CD4-positive, alpha-beta T cell treated with Interleukin-15 for 1 hour (primary cell): ENCODE measurements at regions not wholly inside any gene's neighbourhood (a gene's known extent, or its start where the extent isn't known, plus 50 kb on each side); places are given as distances from the start of the nearest gene placed in this dataset.
A peak's percentile ranks its signal among the peaks of the same experiment; 100 is the strongest.

Source experiments
- DNase-seq: peaks from one replicate; pipeline ENCODE4 v3.0.0-alpha.2; 2020

- DNase-seq, result no peak
Measured at GRCh38 chr20:50315586-50316551, 125.2 kb downstream of the CEBPB start.

DNA sequence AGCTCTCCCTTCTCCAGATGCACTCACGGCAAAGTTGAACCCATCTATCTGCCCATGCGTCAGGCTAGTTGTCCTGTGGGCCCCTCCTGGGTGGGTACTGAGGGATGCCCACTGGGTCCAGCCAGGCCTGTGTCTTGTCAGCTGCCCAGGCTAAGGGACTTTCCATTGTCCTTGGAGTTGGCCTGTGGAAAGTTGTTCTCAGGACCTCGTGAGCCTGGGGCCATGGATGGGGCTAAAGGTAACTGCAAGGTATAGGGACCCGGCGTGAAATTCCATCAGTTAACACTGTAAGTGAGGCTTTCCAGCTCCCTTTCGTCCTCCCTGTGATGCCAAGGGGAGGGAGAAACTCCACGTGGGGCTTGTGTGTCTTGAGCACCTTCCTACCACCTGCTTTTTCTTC, 126.5 kb downstream of the CEBPB start:
- no peak for DNase-seq

DNA sequence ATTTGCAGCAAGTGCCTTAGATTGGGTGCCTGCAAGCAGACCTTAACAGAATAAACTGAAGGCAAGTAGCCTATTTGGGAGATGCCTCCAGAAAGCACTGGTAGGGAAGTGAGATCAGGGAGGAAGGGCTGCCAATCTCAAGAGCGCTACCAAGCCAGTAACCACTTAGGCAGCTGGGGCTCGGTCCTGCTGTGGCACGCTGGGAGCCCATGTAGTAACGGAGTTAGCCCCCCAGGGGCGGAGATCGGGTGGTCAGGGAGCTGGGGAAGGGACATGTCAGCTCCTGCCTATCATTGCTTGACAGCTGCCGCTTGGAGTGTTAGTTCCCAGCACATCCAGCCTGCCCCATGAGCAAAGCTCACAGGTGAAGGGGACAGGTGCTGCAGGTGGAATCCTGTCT, 127.0 kb downstream of the CEBPB start:
- no peak for DNase-seq

- no peak for DNase-seq
Measured at GRCh38 chr20:50318710-50319109, 128.1 kb downstream of the CEBPB start.

DNA sequence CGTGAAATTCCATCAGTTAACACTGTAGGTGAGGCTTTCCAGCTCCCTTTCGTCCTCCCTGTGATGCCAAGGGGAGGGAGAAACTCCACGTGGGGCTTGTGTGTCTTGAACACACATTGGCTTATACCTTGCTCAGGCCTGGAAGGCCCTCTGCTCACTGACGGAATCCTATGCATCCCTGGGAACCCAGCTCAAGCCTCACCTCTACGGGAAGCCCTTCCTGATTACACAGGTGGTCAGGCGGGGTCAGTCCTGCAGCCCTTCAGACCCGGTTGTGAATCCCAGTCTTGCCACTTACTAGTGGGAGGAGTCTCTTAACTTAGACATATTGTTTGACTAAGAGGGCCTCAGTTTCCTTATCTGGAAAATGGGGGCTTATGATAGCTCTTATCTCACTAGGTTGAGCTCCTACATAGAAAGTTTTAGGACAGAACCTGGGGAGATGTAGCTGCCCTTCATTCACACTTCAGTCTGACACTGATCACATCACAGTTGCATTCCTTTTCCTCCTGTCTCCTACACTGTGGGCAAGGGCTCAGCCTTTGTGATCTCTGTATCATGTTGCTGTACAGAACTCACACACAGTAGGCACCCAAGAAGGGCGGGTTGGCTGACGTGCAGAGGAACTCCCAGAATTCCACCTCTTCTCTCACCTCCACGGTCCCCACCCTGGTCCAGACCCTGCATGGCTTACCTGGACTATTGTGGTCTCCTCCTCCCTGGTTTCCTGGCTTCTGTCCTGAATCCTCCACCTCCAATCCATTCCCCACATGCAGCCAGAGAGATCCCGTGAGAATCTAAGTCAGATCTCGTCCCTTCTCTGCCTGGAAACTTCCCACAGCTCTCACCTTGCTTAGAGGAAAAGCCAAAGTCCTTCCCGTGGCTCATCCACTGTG, 129.6 kb downstream of the CEBPB start:
- DNase-seq, result no peak

DNA sequence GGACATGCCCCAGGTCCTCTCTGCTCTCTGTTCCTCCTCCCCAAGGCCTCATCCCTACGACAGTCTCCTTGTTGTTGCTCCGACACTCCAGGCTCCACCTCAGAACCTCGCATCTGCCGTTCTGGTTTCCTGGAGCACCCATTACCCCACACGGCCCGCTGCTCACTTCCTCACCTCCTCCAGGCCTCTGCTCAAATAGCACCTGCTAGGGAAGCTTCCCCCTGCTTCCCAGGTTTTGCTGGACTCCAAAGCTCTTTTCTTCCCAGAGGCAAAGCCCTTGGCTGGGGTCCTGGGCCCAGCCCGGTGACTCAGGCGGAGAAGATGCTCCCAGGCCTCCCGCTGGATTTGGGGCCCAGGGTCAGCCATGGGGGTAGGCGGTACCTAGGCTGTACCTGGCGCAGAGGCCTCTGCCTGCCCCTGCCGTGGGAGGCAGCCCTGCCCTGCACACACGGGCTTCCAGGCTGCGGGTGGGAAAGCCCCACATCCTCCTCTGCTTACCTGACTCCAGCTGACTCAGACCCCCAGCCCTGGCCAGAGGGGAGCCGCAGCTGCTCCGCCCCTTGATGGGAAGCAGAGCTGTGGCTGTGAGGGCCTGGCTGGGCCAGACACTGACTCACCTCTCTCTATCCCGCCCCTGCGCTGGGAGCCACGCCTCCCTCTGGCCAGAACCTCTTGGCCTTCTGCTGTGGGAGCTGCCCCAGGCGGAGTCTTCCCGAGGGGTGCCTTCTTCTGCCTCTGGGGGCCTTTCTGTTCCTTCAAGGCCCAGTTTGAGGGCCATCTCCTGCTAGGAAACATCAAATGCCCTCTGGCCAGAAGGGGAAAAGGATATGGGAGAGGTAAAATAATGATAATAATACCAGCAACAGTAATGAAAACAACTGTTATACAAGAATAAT, 130.5 kb downstream of the CEBPB start:
- DNase-seq, result peak; percentile 36

- DNase-seq, result no peak
Measured at GRCh38 chr20:50321797-50322480, 131.3 kb downstream of the CEBPB start.

DNA sequence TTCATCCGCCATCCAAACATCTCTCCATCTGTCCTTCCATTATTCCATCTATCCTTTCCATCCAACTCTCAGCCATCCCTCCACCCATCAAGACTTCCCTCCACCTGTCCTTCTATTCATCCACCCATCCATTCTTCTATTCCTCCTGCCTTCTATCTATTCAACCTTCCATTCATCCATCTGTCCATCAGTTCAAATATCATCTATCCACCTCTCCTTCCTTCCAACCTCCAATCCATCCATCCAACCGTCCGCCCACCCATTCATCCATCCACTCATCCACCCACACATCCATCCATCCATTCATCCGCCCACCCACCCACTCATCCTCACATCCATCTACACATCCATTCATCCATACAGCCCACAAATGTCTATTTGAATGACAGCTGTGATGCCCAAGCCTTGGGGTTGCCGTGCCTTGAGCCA, 132.1 kb downstream of the CEBPB start:
- DNase-seq, result no peak

DNA sequence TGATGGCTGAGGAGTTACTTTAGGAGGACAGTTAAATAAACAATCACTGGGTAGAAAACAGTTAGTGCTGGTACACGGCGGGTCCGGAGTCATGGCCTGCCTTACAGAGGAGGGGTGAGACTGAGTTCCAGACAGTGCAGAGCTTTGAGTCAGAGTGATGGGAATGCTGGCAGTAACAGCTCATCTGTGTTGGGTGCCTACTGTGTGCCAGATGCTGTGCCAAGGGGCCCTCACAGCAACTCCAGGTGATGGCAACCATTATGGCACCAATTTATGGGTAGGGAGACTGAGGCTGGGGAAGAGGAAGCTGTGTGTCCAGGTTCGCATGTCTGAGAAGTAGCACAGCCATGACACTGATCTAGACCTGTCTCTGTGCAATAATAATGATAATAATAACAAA, 132.6 kb downstream of the CEBPB start:
- no peak for DNase-seq

GRCh38 chr20:50323777-50324775, 133.4 kb downstream of the CEBPB start:
- no peak for DNase-seq

- no peak for DNase-seq
Measured at GRCh38 chr20:50325215-50325614, 134.6 kb downstream of the CEBPB start.

DNA sequence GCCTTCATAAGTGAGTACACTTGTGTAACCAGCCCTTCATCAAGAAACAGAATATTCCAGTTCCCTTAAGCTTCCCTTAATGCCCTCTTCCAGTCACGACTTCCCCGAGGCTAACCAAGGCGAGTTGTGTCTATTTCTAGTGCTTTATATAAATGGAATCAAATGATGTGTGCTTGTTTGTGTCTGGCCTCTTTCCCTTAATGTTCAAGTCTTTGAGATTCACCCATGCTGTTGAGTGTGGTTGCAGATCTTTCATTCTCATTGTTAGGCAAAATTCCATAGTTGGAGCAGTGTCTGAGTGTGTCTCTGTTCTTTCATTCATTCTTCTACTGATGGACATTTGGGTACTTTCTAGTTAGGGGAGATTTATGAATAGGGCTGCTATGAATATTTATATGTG, 135.0 kb downstream of the CEBPB start:
- DNase-seq, result no peak

- DNase-seq, result no peak
Measured at GRCh38 chr20:50327666-50328065, 137.0 kb downstream of the CEBPB start.

GRCh38 chr20:50328222-50328979, 137.8 kb downstream of the CEBPB start:
- no peak for DNase-seq

DNA sequence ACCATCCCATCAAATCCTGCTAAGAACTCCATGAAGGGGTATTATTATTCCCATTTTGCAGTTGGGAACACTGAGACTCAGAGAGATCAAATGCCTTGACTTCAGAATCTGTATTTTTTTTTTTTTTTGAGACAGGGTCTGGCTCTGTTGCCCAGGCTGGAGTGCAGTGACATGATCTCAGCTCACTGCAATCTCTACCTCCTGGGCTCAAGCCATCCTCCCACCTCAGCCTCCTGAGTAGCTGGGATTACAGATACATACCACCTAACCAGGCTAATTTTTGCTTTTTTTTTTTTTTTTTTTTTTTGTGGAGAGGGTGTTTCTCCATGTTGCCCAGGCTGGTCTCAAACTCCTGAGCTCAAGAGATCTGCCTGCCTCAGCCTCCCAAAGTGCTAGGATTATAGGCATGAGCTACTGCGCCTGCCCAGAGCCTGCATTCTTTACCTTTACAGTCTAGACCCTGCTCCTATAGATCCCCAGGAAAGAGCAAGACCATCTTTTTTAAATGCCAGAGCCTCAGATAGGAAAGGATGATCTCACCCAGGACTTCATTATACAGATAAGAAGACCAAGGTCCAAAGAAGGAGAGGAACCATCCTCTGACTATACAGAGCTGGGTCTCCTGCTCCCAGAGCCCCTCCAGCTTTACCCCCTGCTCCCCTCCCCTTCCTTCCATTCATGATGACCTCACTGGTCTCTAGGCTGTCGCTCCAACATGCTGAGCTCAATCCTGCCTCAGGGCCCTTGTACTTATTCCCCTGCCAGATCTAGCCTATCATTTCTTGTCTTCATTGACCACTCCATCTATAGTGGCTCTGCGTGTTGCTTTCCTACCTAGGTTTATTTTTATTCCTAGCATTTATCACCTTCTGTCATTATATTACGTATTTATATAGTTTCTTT, 138.6 kb downstream of the CEBPB start:
- no peak for DNase-seq

DNA sequence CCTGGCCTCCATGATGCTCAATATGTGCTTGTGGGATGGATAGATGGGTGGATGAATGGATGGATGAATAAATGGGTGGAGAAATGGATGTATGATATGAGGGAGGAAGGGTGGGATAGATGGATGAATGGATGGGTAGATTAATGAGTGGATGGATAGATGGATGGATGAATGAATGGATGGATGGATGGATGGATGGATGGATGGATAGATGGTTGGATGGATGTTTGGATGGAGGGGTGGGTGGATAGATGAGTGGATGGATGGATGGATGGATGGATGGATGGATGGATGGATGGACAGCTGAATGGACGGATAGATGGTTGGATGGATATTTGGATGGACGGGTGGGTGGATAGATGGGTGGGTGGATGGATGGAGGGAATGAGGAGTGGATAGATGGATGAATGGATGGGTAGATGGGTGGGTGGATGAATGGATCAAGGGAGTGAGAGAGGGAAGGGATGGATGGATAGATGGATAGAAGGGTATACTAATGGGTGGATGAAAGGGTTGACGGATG, 139.4 kb downstream of the CEBPB start:
- no peak for DNase-seq

DNA sequence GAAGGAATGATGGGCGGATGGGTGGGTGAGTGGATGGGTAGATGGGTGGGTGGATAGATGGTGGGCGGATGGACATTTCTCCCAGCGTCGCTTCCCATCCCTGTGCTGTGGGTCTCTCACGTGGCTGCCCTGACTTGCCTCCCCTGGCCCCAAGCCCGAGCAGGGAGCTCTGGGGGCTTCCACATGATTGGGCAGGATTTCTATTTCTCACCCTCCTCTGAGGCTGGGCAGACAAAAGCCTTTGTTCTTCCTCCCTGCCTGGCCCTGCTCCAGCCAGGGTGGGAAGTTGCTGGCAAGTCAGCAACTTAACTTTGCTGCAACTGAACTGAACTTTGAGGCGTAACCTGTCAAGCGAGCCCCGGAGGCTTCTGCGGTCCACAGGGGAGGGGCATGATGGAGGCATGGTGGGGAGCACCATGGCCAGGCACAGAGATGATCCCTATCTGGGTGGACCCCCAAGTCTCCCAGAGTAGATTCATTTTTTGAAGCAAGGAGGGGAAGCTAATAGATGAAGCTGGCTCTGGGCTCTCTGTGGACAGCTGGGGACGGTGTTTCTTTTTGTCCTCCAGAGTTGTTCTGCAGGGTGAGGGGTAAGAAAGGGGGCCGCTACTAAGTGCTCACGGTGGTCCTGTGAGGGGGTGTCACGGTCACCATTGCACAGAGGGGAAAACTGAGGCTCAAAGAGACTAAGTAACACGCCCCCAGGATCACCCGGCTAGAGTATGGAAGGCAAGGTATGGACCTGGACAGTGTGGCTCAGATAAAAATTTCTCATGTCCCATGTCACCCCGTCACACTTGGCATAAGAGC, 140.1 kb downstream of the CEBPB start:
- no peak for DNase-seq
